DMS153 treated with DMSO at 0.1 percent for 48 hours (cell line): ENCODE measurements at regions not wholly inside any gene's neighbourhood (a gene's known extent, or its start where the extent isn't known, plus 50 kb on each side); places are given as distances from the start of the nearest gene placed in this dataset.
"Not testable (repeated sequence)": the region's sequence is repeated elsewhere in the genome, so short reads cannot be mapped to it uniquely, and the experiment has no call there.

Experiments used
- DNase-seq: peaks from one replicate; lab custom pipeline; 2025; ENCODE audit not compliant: unreplicated experiment; lab: John Stamatoyannopoulos, UW

DNA sequence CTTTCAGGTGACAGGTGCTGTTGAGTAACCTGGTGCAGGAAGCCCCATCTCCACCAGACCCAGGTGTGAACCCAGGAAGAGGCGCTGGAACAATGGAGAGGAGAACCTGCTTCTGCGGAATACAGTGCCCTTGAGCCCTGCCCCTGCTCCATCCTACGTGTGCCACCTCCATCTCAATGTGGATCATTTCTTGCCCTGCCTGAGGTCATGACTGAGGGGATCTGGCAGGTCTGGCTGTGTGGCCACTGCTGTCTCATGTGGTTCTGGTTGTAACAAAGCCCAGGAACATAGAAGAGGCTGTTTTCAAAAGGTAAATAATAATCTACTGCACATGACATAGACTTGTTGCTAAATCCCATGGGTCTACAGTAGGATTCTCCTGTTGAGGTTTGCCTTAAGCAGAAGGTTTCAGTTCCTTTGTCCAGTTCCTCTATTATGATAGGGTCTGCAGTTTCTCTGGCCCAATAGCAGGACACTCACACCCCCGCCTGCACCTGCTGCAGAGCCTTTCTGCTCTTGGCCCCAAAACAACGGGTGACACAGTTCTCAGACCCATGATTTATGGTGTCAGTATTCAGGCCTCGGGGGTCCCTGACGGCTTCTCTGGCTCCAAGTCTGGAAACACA, 113.5 kb upstream of the IGLL5 start:
- DNase-seq, result no peak

DNA sequence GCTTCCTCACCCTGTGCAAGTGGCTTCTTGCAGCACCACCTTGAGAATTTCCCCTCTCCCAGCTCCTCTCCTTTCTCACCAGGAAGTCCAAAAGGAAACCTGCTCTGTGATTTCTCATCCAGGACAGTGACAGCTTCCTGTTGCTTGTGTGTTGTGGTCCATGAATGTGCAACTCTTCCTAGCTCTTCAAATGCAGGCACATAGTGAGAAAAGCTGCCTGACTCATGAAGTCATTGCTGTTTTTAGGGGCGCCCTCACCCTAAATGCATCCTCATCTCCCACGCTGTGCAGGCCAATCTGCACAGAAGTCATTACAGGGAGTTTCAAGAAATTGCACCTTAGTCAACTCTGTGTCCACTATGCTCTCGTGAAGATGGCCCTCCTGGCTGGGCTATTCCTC, 112.9 kb upstream of the IGLL5 start:
- DNase-seq, result not testable (repeated sequence)

DNA sequence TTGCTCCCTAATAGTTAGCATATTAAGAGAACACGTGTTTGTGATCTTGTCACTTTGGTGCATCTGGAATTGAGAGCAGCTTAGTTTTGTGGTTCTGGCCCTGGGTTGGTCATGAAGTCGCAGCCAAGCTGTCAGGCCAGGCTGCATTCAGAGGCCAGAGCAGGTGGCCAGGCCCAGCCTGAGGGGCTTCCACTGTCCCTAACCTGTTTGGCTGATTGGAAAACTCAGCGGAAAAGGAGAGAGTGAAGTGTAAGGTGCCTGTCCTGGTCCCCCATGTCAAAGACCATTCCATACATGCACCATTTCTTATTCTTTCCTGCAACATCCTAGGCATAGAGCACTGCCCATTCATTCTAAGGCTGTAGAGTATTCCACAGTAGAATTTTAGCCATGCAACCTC, 111.5 kb upstream of the IGLL5 start:
- DNase-seq, result no peak

DNA sequence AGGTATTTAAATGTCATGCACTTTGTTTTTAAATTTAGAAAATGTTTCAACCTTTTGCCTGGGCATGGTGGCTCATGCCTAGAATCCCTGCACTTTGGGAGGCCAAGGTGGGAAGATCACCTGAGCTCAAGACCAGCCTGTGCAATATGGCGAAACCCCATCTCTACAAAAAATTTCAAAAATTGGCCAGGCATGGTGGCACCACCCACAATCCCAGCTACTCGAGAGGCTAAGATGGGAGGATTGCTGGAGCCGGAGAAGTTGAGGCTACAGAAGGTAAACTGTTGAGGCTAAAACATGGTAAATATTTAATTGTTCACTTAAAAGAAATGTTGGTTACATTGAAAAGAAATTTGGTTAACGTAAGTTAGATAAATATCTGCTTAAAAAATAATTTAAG, 108.4 kb upstream of the IGLL5 start:
- no peak for DNase-seq

DNA sequence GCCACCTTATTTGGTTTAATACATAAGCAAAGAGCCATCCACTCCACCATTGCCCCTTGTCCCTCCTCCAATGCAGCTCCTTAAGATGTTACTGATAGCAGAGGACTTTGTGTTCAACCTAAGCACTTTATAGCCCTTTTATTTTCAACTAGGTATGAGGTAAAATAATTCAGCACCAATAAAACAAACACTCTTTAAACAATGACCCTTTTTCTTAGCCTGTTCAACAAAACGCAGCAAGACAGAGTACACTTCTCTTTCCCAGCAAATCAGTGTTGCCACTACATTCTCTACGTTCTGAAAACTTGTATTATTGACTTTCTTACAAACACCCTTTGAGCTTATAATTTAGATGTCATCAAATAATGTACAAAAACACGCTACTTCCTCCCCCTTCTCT, 104.0 kb upstream of the IGLL5 start:
- no peak for DNase-seq

DNA sequence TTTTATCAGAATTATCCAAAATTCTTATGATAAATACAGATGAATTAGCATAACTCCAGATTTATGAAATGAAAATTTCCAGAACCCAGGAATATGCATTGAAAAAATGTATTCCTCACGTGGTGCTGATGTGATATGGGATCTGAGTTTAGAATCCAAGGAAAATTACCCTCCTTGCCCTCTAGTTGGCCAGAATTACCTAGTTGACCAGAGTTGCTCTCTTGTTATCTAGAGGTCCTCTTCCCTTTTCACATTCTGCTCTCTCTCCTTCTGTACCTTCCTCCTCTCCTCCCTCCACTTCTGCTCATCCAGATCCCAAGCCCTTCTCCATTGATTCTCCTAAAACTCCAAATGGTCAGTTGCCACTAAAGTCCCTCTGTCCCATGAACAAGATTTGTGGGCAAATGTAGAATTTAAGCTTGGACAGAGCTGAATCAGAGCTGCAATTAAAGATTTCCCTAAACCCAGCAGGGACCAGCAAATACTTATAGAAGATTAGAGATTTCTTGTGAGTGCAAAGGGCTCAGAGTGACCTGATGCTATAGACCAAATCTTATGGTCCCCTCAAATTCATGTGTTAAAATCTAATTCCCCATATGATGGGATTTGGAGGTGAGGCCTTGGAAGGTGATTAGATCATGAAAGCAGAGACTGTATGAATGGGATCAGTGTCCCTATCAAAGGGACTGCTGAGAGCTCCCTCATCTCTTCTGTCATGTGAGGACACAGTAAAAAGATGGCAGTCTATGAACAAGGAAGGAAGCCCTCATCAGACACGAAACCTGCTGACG, 103.2 kb upstream of the IGLL5 start:
- no peak for DNase-seq

DNA sequence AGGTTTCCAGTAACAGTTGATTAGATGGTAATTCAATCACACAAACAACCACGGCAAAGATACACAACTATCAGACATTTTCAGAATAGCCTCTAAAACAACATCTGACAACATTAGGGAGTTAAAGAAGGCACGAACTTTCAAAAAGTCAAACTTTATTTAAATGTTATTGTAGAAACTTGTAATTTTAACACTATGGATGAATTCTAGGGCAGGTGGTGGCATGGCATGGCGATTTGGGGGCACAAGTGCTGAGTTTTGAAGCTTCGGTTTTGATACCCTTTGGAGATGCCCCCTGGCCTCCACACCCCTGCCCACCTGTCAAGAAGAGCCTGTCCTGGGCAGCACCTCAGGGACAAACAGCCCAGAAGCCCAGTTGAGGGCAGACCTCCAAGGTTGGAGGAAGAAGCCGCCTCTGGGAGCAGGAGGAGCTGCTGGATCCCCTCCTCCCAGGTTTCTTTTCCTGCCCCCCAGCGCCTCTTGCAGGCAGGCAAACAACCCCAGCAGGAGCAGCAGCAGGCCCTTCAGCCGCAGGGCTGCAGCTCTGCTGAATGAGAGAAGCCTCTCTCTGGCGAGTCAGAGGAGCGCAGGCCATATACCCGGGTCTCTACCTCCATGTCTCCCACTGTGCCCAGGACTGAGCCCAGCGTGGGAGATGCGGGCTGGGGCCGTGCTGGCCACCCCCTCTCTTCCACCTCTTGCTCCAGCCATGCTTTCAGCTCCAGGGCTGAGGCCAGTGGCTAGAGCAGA, 102.1 kb upstream of the IGLL5 start:
- DNase-seq, result no peak

DNA sequence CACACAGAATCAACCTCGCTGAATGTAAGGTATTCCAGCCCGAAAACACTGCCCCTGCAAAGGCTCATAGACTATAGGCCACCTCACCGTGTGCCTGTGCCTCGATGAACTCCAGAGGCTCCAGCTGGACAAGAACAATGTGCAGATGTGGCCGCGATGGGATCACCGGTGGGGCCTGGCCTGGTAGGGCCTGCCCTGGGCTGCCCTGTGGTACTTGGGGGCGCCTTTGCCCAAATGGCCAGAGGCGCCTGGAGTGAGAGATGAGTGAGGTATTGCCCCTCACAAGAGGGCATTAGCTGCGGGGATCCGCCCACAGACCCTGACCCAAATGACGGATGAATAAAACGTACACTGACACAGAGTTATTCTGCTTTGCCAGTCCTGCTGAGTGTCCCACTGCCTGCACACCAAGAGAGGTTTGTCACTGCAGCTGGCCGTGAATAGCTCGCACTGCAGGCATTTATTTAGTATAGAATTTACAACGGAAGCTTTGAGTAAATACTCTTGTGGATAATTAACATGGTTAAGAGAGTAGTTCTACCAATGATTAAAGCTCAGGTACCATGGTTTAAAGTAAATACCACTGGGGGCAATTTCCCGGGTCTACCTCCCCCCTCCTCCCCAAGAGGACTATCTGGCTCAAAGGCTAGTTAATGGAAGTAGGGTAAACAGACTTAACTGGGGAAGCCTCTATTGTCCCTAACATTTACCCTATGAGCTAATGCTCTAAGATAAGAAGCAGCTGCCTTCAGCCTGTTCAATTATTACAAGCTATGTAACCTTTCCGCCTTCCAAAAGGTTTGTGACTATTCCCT, 101.1 kb upstream of the IGLL5 start:
- peak; percentile 91 for DNase-seq

DNA sequence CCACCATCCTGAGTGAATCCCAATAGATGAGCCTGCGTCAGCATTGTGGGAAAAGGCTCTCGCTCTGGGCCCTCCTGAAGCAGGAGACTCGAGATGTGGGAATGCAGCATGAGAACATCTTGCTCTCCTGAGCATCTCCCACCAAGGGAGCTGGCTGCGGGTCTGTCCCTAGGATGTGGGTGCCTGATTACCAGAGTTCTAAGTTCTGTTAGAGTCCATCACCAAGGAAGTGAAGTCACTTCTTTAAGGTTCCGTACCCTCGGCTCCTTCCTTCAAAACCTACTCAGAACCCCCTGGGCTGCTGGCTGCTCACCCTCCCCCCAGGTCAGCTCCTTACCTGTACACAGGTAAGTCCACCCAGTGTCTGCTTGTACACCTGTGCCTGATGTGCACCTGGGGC, 100.5 kb upstream of the IGLL5 start:
- no peak for DNase-seq

DNA sequence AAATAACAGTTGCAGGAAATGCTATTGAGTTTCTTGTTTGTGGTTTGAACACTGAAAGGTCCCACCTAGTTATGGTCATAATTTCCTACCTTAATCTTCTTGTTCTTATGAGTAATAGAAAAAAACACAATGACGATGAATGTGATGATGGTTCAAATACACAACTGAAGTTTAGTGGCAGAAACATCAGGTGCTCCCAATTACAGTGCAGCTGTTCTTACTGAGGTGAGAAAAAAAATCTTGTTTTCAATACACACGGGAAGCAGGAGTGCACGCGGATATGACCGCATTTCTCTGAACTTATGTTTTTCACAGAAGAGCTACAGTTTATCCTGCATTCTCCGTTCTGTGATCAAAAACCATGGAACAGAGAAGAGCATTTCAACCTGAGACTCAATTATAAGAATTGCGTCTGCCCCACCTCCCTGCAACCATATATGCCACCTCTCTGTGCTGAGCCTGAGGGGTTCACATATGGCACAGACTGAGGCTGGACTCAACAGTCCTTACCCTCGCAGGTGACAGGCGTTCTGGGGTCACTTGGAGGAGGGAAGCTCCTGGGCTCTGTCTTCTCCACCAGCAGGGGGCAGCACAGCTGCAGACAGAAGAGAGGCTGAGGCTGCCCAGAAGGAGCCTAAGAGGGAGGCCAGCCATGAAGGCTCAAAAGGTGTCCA, 99.7 kb upstream of the IGLL5 start:
- peak; percentile 40 for DNase-seq

DNA sequence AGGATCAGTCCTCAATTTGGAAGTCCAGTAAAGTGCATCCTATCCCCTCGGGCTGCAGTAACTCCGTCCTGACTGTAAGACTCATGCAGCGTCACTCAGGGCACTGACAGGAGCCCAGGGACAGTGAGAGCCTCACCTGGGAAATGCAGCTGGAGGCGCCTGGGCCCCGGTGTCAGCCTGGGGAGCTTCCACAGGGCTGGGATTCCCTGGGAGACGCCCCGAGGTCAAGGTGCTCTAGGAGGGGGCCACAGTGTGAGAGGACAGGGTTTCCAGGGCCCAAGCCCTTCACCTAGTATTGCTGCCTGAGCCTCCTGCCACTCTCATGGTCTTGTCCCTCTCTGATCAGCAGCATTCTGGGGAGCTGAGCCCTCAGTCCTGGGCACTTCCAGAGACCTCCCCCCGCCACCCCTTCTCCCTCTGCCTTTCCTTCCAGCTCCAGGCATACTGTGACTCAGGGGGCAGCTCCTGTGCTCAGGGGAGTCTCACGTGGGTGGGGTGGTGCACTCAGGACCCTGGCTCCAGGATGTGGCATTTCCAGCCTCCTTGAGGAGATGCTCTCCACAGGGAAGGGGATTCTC, 99.1 kb upstream of the IGLL5 start:
- DNase-seq, result no peak

DNA sequence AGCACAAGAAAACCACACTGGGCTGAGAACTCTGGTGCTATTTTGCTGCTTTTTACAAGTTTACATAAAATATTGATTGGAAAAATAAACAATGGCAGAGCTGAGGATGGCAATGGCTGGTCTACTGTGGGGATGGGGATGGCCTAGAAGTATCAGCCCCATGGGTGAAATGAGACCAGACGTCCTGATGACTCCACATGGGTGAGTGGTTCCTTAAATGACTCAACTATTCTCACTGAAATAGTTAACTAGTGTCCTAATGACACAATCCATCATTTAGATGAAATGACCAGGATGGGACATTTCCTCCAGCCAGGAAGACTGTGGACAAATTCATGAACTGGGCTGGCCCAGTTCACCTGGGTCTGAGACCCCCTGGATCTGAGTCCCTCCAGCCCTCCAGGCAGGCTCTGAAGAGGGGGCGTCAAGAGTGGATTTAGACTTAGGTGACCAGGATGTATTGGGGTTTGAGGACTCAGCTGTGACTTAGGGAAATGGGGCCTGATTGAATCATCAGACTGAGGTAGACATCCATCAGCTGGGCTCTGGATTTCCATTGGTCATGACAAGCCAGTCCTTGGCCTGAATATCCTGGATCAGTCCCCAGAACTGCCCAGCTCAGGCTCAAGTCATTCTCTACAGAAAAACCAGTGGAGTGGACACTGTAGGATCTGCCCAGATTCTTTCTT, 98.2 kb upstream of the IGLL5 start:
- no peak for DNase-seq

DNA sequence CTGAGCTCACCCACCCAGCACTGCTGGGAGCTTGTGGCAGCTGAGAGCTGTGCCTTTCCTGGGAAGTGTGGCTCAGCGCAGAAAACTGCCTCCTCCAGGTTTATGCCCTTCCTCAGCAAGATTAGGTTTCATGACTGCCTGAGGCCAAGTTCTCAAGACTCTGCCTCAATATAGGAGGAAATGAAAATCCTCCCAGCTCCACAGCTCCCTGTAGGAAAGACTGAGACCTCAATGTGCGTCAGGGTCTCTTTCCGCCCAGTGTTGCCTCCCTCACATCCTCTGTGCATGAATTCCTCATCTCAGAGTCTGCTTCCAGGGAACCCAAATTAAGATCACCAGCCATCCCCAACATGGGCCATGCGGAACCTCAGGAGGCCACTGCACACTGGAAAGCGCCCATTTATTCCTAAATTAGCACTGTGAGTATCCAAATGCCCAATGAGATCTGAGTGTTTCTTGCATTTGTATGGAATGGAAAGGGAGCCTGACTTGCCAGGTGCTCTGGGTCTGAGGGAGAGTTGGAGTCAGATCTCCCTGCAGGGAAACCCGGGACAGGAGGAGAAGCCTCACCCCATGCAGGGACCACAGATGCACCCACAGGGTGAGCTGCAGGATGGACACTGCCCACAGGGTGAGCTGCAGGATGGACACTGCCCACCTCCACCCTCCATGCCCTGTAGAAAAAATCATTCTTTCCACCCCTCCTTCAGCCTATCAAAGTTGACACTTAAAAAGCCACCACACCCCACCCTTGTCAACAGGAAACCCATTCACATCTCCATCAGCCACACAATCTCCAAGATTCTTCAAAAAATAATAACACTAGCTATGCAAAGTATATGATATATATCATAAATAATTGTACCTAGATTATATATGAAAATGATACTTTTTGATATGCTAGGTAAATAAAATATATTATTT, 97.4 kb upstream of the IGLL5 start:
- DNase-seq, result no peak

DNA sequence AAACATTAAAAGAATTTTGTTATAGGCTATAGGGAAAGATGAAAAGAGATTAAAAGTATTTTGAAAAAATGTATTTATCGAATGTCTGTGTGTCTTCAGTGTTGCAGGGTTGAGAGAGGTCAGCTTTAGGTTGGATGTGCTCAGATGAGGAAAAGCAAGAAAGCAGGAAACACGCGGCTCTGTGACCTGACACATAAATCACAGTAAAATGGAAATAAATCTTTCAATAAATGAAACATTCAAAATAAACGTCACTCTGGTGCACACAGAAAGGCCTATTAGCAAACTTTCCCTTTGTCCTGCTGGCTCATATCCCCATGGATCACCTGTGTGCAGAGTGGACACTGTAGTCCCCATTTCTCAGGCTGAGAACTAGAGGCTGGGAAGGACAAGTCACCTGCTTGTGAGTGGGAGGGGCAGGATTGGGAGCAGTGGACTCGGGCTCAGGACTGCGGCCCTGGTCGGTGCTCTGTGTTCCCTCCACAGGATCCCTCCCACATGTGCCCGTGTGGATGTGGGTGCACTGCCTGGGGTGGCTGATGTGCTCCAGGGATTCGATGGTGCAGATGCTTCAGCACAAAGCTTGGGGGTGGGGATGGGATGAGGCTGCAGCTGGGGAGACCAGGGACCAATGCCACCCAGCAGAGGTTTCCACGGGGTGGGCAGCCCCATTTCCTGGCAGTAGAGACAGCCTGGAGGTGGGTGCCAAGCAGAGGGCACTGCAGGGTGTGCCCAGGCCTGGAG, 96.0 kb upstream of the IGLL5 start:
- DNase-seq, result no peak

DNA sequence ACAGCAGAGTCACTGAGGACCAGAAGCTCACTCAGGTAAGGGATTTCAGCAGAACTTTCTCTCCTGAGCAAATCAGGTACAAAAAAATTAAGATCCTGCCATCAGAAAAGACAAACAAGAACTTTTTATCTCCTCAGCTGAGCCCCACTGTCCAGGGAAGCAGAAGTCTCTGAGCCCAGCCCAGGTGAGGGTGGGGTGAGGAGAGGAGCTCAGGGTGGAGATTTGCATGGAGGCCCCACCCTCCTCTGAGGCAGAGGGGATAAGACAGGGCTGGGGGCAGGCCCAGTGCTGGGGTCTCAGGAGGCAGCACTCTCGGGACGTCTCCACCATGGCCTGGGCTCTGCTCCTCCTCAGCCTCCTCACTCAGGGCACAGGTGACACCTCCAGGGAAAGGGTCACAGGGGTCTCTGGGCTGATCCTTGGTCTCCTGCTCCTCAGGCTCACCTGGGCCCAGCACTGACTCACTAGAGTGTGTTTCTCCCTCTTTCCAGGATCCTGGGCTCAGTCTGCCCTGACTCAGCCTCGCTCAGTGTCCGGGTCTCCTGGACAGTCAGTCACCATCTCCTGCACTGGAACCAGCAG, 95.3 kb upstream of the IGLL5 start:
- not testable (repeated sequence) for DNase-seq

DNA sequence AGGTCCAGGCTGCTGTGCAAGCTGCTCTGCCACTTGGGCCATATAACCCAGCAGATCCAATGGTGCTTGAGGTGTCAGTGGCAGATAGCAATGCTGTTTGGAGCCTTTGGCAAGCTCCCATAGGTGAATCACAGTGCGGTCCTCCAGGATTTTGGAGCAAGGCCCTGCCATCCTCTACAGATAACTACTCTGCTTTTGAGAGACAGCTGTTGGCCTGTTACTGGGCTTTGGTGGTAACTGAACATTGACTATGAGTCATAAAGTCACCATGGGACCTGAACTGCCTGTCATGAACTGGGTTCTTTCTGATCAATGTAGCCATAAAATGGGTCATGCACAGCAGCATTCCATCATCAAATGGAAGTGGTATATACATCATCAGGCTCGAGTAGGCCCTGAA, 92.0 kb upstream of the IGLL5 start:
- DNase-seq, result not testable (repeated sequence)

DNA sequence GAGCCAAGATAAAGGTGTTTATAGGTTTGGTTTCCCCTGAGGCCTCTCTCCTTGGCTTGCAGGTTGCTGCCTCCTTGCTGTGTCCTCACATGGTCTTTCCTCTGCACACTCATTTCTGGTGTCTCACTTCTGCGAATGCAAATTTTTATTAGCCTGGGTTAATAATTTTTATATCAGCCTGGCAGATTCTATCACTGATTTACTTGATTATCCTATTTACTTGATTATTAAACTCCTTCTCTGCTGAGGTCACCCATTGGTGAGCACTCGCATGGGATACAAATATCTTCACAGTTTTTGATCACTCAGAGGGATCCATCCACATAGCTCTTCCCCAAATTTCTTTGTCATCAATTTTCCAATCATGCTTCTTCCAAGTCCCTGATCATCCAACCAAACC, 90.9 kb upstream of the IGLL5 start:
- no peak for DNase-seq

DNA sequence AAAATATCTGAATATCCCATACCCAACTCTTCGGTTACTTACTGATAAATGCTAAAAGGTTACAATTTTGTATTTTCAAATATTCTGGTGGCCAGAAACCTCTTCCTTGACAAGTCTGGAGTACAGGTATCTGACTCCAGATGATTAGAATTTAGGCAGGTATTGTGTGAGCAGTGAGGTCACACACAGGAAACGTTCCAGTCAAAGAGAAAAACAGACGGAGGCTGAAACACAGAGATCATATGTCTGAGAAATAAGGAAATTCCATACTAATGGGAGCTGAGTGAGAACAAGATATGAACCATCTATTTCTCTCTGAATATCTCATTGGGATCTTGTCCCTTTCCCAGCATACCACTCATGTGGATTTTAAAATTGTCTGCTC, 89.4 kb upstream of the IGLL5 start:
- DNase-seq, result no peak
